HS-27A (cell line): ENCODE measurements at regions not wholly inside any gene's neighbourhood (a gene's known extent, or its start where the extent isn't known, plus 50 kb on each side); places are given as distances from the start of the nearest gene placed in this dataset.

Experiments used
- DNase-seq: peaks from one replicate; pipeline ENCODE4 v3.0.0-alpha.2; 2012; ENCODE audit warnings: low read depth, missing footprints

GRCh38 chr21:28644762-28645161 is 347.9 kb downstream of the LTN1 start:
- DNase-seq, result no peak

- DNase-seq, result no peak
Observed at GRCh38 chr21:28642891-28643290, 349.8 kb downstream of the LTN1 start.

- DNase-seq, result no peak
Observed at GRCh38 chr21:28641731-28642130, 350.9 kb downstream of the LTN1 start.

GRCh38 chr21:28640326-28640725 is 352.4 kb downstream of the LTN1 start:
- no peak for DNase-seq

- DNase-seq, result no peak
Observed at GRCh38 chr21:28639737-28640136, 352.9 kb downstream of the LTN1 start.

GRCh38 chr21:28636752-28637691 is 355.7 kb downstream of the LTN1 start:
- peak; percentile 96 for DNase-seq

- no peak for DNase-seq
Observed at GRCh38 chr21:28635541-28635940, 357.1 kb downstream of the LTN1 start.

GRCh38 chr21:28633839-28634555 is 358.7 kb downstream of the LTN1 start:
- peak; percentile 56 for DNase-seq

- DNase-seq, result no peak
Observed at GRCh38 chr21:28632755-28633408, 359.8 kb downstream of the LTN1 start.

GRCh38 chr21:28627691-28628090 is 365.0 kb downstream of the LTN1 start:
- DNase-seq, result no peak

- no peak for DNase-seq
Observed at GRCh38 chr21:28627261-28627660, 365.4 kb downstream of the LTN1 start.

- no peak for DNase-seq
Observed at GRCh38 chr21:28624626-28625025, 368.1 kb downstream of the LTN1 start.

GRCh38 chr21:28617300-28617699 is 375.4 kb downstream of the LTN1 start:
- no peak for DNase-seq

GRCh38 chr21:28615276-28615675 is 377.4 kb downstream of the LTN1 start:
- DNase-seq, result no peak

- DNase-seq, result no peak
Observed at GRCh38 chr21:28614791-28615190, 377.9 kb downstream of the LTN1 start.

- no peak for DNase-seq
Observed at GRCh38 chr21:28608646-28609045, 384.0 kb downstream of the LTN1 start.

GRCh38 chr21:28607545-28607944 is 385.1 kb downstream of the LTN1 start:
- no peak for DNase-seq

- no peak for DNase-seq
Observed at GRCh38 chr21:28604946-28605537, 387.6 kb downstream of the LTN1 start.

GRCh38 chr21:28602546-28602945 is 390.1 kb downstream of the LTN1 start:
- DNase-seq, result no peak

GRCh38 chr21:28598214-28598613 is 394.5 kb downstream of the LTN1 start:
- DNase-seq, result no peak

GRCh38 chr21:28592205-28592865 is 400.3 kb downstream of the LTN1 start:
- DNase-seq, result no peak

- DNase-seq, result no peak
Observed at GRCh38 chr21:28590676-28591075, 402.0 kb downstream of the LTN1 start.
